Right atrium auricular region (tissue), 2 donors: ENCODE measurements at regions not wholly inside any gene's neighbourhood (a gene's known extent, or its start where the extent isn't known, plus 50 kb on each side); places are given as distances from the start of the nearest gene placed in this dataset.

ENCODE experiments used
- DNase-seq: peaks from one replicate; pipeline ENCODE4 v3.0.0-alpha.2; 2019; ENCODE audit warnings: low spot score
- H3K27ac ChIP-seq, 2 donors: fragments of 200-600 bp; sonication (generic); 1 replicate in 1 of 2; 2 replicates in 1 of 2; pipeline ENCODE4 v1.5.1; 2016 to 2019
- H3K27me3 ChIP-seq, 2 donors: fragments of 200-600 bp; sonication (generic); one replicate each; pipeline versions ENCODE4 v1.5.1 to v1.6.0; 2017 to 2019
- H3K36me3 ChIP-seq: fragments of 200-600 bp; sonication (generic); one replicate; pipeline ENCODE4 v1.5.1; 2016
- H3K4me1 ChIP-seq, 2 donors: fragments of 200-600 bp; sonication (generic); one replicate each; pipeline versions ENCODE4 v1.5.1 to v1.6.0; 2017 to 2019
- H3K4me3 ChIP-seq, 2 donors: fragments of 200-600 bp; sonication (generic); 1 replicate in 1 of 2; 2 replicates in 1 of 2; pipeline ENCODE4 v1.5.1; 2017 to 2019; ENCODE audit warnings: mild to moderate bottlenecking in 1 of 2, moderate library complexity in 1 of 2
- H3K9me3 ChIP-seq, 2 donors: fragments of 200-600 bp; sonication (generic); one replicate each; pipeline ENCODE4 v1.5.1; 2019
- TF ChIP-seq, protein P1 (sequence below), 2 donors: fragments of 200-600 bp; sonication (generic); IDR thresholded peaks; one replicate each; pipeline ENCODE4 v1.5.1; 2019; ENCODE audit warnings: antibody characterized with exemption in 2 of 2

DNA sequence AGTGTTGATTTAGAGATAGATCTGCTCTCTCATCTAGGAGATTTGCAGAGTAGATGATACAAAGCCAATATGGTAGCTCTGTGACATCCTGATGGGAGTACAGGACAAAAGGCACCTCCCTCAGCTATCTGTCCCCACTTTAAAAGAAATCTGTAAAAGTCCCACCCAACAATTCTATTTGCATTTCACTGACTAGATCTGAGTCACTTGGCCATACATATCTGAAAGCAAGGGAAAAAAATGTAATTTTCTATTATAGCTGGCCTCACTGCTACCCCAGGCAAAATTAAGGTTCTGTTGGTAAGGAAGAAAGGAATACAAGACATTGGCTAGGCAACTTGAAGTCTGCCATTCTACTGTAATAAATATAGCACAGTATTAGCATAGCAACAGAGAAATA lies 96.2 kb upstream of the RNF180 start:
- Histone ChIP-seq H3K4me1 (no peaks in the 10 kb centered on the region), H3K27me3 (no peaks in the 10 kb centered on the region), H3K36me3 (no peaks in the 10 kb centered on the region), H3K9me3 (no peaks in the 10 kb centered on the region), H3K4me3 (no peak overlapping the region), H3K27ac (no peak overlapping the region)
- TF ChIP-seq, protein P1, sequence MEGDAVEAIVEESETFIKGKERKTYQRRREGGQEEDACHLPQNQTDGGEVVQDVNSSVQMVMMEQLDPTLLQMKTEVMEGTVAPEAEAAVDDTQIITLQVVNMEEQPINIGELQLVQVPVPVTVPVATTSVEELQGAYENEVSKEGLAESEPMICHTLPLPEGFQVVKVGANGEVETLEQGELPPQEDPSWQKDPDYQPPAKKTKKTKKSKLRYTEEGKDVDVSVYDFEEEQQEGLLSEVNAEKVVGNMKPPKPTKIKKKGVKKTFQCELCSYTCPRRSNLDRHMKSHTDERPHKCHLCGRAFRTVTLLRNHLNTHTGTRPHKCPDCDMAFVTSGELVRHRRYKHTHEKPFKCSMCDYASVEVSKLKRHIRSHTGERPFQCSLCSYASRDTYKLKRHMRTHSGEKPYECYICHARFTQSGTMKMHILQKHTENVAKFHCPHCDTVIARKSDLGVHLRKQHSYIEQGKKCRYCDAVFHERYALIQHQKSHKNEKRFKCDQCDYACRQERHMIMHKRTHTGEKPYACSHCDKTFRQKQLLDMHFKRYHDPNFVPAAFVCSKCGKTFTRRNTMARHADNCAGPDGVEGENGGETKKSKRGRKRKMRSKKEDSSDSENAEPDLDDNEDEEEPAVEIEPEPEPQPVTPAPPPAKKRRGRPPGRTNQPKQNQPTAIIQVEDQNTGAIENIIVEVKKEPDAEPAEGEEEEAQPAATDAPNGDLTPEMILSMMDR (IDR thresholded peaks at IDR 0.05): no peak
- no peak for DNase-seq

DNA sequence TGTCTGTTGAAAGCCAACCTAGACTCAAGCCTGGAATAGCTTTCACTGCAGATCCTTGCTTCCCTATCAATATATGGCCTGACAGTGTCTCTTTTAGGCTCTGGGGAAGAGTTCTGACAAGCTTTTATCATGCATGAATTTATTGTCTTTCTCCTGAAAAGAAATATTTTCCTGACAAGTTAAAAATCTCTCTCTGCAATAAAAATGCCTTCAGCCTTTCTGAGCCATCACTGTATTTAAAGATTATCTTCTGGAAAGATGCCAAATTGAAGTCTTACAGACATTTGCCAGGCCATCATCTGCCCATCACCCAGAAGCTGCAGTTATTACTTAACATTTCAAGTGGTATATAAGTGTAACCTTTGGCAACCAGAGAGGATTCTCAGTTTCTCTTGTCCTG lies 88.1 kb upstream of the HTR1A start:
- no peaks in the 10 kb centered on the region for H3K27me3 ChIP-seq
- H3K36me3 ChIP-seq: no peaks in the 10 kb centered on the region
- peaks cover 0 to 20% of the 10 kb centered on the region in 2 donors for H3K9me3 ChIP-seq
- TF ChIP-seq, protein P1 (IDR thresholded peaks at IDR 0.05): no peak
- H3K4me3 ChIP-seq: no peak overlapping the region
- H3K4me1 ChIP-seq: no peaks in the 10 kb centered on the region
- H3K27ac ChIP-seq: no peak overlapping the region
- no peak for DNase-seq

DNA sequence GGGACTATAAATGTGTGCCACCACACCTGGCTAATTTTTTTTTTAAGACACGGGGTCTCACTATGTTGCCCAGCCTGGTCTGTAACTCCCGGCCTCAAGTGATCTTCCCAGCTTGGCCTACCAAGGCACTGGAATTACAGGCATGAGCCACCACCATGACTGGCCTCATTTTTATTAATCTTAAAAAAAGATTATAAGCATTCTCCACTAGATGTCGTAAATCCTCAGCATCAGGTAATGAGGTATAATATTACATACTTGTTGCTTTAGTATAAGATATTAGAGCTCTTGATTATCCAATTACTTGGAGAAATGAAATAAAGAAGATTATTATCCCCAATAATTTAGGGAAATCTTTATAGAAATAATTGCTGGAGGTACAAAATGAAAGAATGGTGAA lies 78.2 kb upstream of the HTR1A start:
- DNase-seq: no peak
- no peaks in the 10 kb centered on the region for H3K27me3 ChIP-seq
- TF ChIP-seq, protein P1 (IDR thresholded peaks at IDR 0.05): no peak
- no peak overlapping the region for H3K4me3 ChIP-seq
- peaks cover 0 to 31% of the 10 kb centered on the region in 2 donors for H3K9me3 ChIP-seq
- no peaks in the 10 kb centered on the region for H3K4me1 ChIP-seq
- no peak overlapping the region for H3K27ac ChIP-seq
- no peaks in the 10 kb centered on the region for H3K36me3 ChIP-seq

DNA sequence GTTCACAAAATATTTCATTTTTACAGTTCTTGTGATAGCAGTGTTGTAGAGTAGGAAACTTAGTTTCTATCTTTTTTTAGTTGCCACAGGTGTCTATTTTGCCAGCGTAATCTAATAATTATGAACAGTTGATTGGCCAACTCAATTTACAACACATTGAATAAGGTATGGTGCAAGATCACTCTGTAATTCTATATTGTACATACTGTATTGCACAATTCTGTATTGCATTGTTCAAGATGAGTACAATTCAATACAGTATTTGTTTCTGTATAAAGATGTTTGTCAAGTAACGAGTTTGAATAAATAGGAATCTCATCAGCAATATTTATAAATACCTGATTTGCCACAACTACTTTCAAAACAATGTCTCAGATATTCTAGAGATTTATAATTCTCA lies 64.2 kb upstream of the HTR1A start:
- H3K27me3 ChIP-seq: no peaks in the 10 kb centered on the region
- no peak overlapping the region for H3K4me3 ChIP-seq
- TF ChIP-seq, protein P1 (IDR thresholded peaks at IDR 0.05): no peak
- no peaks in the 10 kb centered on the region for H3K9me3 ChIP-seq
- no peaks in the 10 kb centered on the region for H3K36me3 ChIP-seq
- H3K4me1 ChIP-seq: no peaks in the 10 kb centered on the region
- DNase-seq: no peak
- H3K27ac ChIP-seq: no peak overlapping the region

DNA sequence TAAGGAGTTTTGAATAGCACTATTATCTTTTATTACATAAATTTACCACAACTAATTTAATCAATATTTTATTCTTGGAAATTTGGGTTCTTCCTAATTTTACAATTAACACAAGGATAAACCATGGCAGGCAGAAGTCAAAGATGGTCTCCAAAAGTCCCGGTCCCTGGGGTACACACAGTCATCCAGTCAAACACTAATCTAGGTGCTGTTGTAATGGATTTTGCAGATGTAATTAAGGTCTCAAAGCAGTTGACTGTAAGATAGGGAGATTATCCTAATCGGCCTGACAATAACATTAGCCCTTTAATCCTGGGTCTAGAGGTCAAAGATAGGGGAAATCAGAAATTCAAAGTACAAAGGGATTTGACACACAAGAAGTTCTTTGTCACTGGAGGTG lies 57.5 kb upstream of the HTR1A start:
- Histone ChIP-seq H3K4me3 (no peak overlapping the region), H3K36me3 (no peaks in the 10 kb centered on the region), H3K9me3 (no peaks in the 10 kb centered on the region), H3K4me1 (no peaks in the 10 kb centered on the region), H3K27ac (no peak overlapping the region), H3K27me3 (no peaks in the 10 kb centered on the region)
- TF ChIP-seq, protein P1 (IDR thresholded peaks at IDR 0.05): no peak
- no peak for DNase-seq

DNA sequence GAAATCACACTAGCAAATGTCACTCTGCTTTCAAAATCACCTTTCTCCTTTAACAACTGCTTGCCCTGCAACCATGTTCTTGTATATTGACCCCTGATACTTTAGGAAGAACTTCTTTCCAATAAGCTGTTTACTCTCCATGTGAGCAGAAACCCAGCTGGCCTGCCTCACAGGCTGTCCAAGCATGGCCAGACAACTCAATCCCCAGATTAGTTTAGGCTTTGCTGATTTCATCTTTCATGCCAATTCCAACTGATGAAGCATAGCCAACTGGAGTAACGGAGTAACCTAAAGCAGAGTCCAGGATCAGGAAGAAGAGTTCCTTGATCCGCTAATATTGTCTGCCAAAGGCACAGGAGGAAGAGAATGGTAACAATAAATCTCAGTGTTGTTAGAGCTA lies 56.7 kb upstream of the HTR1A start:
- H3K36me3 ChIP-seq: no peaks in the 10 kb centered on the region
- no peaks in the 10 kb centered on the region for H3K27me3 ChIP-seq
- no peaks in the 10 kb centered on the region for H3K4me1 ChIP-seq
- H3K4me3 ChIP-seq: no peak overlapping the region
- H3K9me3 ChIP-seq: no peaks in the 10 kb centered on the region
- no peak for DNase-seq
- TF ChIP-seq, protein P1 (IDR thresholded peaks at IDR 0.05): no peak
- no peak overlapping the region for H3K27ac ChIP-seq
